WERI-Rb-1 (cell line): ENCODE measurements at regions not wholly inside any gene's neighbourhood (a gene's known extent, or its start where the extent isn't known, plus 50 kb on each side); places are given as distances from the start of the nearest gene placed in this dataset.

ENCODE experiments used
- DNase-seq: peaks from one replicate; pipeline ENCODE4 v3.0.0-alpha.2; 2020
- H3K27ac ChIP-seq: fragments of 250-450 bp; sonication (Bioruptor Pico); 2 replicates; pipeline ENCODE4 v1.5.1; 2020; ENCODE audit warnings: mild to moderate bottlenecking, moderate library complexity
- H3K27me3 ChIP-seq: fragments of 250-450 bp; sonication (Bioruptor Pico); 2 replicates; pipeline ENCODE4 v1.5.1; 2021; ENCODE audit warnings: mild to moderate bottlenecking, low read depth, moderate library complexity; ENCODE audit not compliant: insufficient read depth, severe bottlenecking
- H3K36me3 ChIP-seq: fragments of 250-450 bp; sonication (Bioruptor Pico); 2 replicates; pipeline ENCODE4 v1.5.1; 2020; ENCODE audit warnings: mild to moderate bottlenecking, moderate library complexity
- H3K4me3 ChIP-seq: 2 replicates; pipeline ENCODE4 v1.5.1; 2011; ENCODE audit warnings: low read depth, mild to moderate bottlenecking, control low read depth, low read length
- H3K9me3 ChIP-seq: fragments of 250-450 bp; sonication (Bioruptor Pico); 2 replicates; pipeline ENCODE4 v1.5.1; 2021; ENCODE audit warnings: mild to moderate bottlenecking, moderate library complexity; ENCODE audit not compliant: severe bottlenecking
- CTCF ChIP-seq: IDR thresholded peaks from 2 replicates; pipeline ENCODE4 v1.5.1; 2011; ENCODE audit warnings: low read depth, mild to moderate bottlenecking, control low read depth, inconsistent platforms, low read length

DNA sequence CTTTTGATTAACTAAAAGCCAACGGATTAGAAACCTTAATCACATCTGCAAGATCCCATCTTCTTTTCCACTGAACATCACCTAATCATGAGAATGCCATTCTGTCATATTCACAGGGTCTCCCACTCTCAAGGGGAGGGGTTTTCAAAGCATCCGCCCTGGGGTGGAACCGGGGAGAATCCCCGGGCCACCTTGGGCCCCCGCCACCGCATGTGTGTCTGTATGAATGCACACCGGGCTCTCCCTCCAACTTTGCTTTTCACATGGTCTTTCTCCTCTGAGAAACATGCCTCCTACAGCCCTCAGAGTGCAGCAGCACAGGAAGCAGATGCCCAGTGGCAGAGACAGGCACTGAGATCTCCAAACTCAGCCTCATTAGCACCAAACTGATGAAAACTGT lies 233.2 kb upstream of the PPP2R2D start:
- no peaks in the 10 kb centered on the region for H3K36me3 ChIP-seq
- H3K27ac ChIP-seq: peak overlapping the region; percentile 79
- H3K4me3 ChIP-seq: no peak overlapping the region
- DNase-seq: peak; percentile 74
- no peaks in the 10 kb centered on the region for H3K27me3 ChIP-seq
- peaks cover 11% of the 10 kb centered on the region for H3K9me3 ChIP-seq
- no peak for TF ChIP-seq CTCF

DNA sequence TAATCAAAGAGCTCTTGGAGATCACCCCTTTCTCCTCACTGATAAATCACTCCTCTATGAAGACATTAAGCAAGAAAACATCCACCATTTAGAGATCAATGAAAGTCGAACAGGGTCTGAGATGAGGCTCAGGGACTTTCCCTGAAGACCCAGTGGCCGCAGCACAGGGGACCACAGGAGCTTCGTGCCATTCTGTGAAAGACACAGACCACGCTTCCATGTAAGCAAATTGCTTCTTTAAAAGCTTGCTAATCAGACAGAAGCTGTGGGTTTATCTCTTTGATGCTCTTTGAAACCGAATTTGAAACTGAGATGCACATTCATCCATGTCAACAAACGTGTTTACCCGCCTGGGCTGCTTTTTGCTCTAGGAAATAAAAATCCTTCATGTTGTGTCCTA lies 231.9 kb upstream of the PPP2R2D start:
- DNase-seq: no peak
- TF ChIP-seq CTCF: no peak
- no peak overlapping the region for H3K4me3 ChIP-seq
- peak overlapping the region; percentile 5; the same call in 1 of the 2 replicates for H3K27ac ChIP-seq
- H3K9me3 ChIP-seq: peaks cover 11% of the 10 kb centered on the region
- no peaks in the 10 kb centered on the region for H3K27me3 ChIP-seq
- H3K36me3 ChIP-seq: no peaks in the 10 kb centered on the region

DNA sequence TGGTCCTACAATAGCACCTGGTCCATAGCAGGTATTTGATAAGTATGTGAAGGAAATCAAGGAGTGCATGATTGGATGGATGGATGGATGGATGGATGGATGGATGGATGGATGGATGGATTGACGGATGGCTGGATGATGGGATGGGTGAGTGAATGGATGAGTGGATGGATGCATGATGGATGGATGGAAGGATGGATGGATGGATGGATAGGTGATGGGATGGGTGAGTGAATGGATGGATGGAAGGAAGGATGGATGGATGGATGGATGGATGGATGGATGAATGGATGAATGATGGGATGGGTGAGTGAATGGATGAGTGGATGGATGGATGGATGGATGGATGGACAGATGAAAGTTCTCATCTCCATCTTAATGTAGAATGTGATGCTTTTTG lies 231.0 kb upstream of the PPP2R2D start:
- H3K36me3 ChIP-seq: no peaks in the 10 kb centered on the region
- no peak for DNase-seq
- no peaks in the 10 kb centered on the region for H3K27me3 ChIP-seq
- no peak overlapping the region for H3K27ac ChIP-seq
- peaks cover 3% of the 10 kb centered on the region for H3K9me3 ChIP-seq
- no peak overlapping the region for H3K4me3 ChIP-seq
- TF ChIP-seq CTCF: no peak

DNA sequence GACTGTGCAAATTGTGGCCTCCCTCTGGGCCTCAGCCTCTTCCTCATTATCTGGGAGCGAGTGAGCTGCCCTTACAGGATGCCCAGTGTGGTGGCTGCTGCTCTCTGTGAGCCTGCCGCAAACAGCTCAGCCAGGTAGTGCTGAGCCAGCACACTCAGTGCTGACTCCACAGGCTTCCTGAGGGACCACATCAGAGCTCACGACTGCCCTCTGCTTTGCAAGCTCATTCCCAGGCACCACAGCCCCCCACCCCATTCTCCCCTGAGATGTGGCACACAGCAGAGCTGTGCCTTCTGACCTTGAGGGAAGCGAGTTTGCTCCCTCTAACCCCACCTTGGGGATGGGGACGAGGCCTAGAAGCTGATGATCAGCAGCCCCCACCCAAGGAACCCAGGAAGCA lies 230.5 kb upstream of the PPP2R2D start:
- Histone ChIP-seq H3K27me3 (no peaks in the 10 kb centered on the region), H3K4me3 (no peak overlapping the region), H3K27ac (0 out of 2 replicates have a peak overlapping the region, but pooled peaks have one; percentile 15), H3K36me3 (no peaks in the 10 kb centered on the region), H3K9me3 (peaks cover 2% of the 10 kb centered on the region)
- DNase-seq: no peak
- TF ChIP-seq CTCF: no peak

DNA sequence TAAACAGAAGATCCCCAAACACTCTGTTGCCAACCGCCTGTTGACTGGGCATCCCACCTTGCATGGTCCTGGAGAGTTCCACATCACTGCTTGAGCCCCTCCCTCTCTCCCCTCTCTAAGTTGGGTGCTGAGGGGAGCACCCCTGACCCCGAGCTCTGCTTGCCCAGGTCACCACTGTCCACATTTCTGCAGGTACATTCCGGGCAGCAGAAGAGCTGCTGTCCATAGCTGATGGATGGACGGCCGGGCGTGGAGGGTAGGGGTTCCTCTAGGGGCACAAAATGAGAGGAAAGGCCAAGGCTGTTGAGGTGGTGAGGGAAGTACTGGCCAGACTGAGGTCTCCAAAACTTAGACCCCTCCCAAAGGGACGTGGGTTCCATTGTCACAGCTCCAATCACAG lies 227.4 kb upstream of the PPP2R2D start:
- Histone ChIP-seq H3K27ac (no peak overlapping the region), H3K27me3 (no peaks in the 10 kb centered on the region), H3K36me3 (no peaks in the 10 kb centered on the region), H3K4me3 (no peak overlapping the region), H3K9me3 (peaks cover 2% of the 10 kb centered on the region)
- TF ChIP-seq CTCF: no peak
- DNase-seq: no peak

GRCh38 chr10:131674130-131674529 lies 226.7 kb upstream of the PPP2R2D start:
- Histone ChIP-seq H3K4me3 (no peak overlapping the region), H3K9me3 (peaks cover 2% of the 10 kb centered on the region), H3K27ac (no peak overlapping the region), H3K36me3 (no peaks in the 10 kb centered on the region), H3K27me3 (no peaks in the 10 kb centered on the region)
- DNase-seq: no peak
- no peak for TF ChIP-seq CTCF
